WTC11 (cell line): ENCODE measurements at regions not wholly inside any gene's neighbourhood (a gene's known extent, or its start where the extent isn't known, plus 50 kb on each side); places are given as distances from the start of the nearest gene placed in this dataset.

Source experiments
- ATAC-seq: fragments of 200-7000 bp; cut with Tn5 transposase; 2 replicates; pipeline ENCODE4 v1.10.0; 2021; ENCODE audit warnings: mild to moderate bottlenecking, moderate library complexity
- CTCF ChIA-PET: fragments of 300-600 bp; sonication (Branson Sonifier 250); formaldehyde crosslinking; loops from one replicate; lab custom pipeline; 2021; ENCODE audit warnings: antibody characterized with exemption; lab: Charles Lee
- POLR2A ChIA-PET: fragments of 350-600 bp; sonication (Branson Sonifier 250); formaldehyde crosslinking; loops from one replicate; lab custom pipeline; 2021; ENCODE audit warnings: antibody characterized with exemption; lab: Charles Lee
- DNase-seq: peaks from one replicate; pipeline ENCODE4 v3.0.0; 2021; ENCODE audit warnings: low spot score
- H3K27ac Mint-ChIP-seq: 2 replicates; pipeline ENCODE4 v1.8.0; 2021; ENCODE audit warnings: mixed read lengths
- H3K27me3 Mint-ChIP-seq: 2 replicates; pipeline ENCODE4 v1.8.0; 2021; ENCODE audit warnings: low read depth, mild to moderate bottlenecking, moderate library complexity, mixed read lengths
- H3K36me3 Mint-ChIP-seq: 2 replicates; pipeline ENCODE4 v1.8.0; 2021; ENCODE audit warnings: mixed read lengths
- H3K4me1 Mint-ChIP-seq: 2 replicates; pipeline ENCODE4 v1.8.0; 2022; ENCODE audit warnings: mixed read lengths
- H3K4me3 Mint-ChIP-seq: 2 replicates; pipeline ENCODE4 v1.8.0; 2021; ENCODE audit warnings: mild to moderate bottlenecking, moderate library complexity, mixed read lengths
- H3K9me3 Mint-ChIP-seq: 2 replicates; pipeline ENCODE4 v1.8.0; 2021; ENCODE audit warnings: mixed read lengths
- AR ChIP-seq: fragments of 250-450 bp; sonication (Bioruptor Pico); IDR thresholded peaks from 2 replicates; pipeline ENCODE4 v1.9.0; 2021; ENCODE audit warnings: mild to moderate bottlenecking
- ATF1 ChIP-seq: sonication (generic); formaldehyde crosslinking; IDR thresholded peaks from 2 replicates; pipeline ENCODE4 v1.8.1; 2023; ENCODE audit warnings: mild to moderate bottlenecking, moderate library complexity, missing genetic modification reagents
- ATF2 ChIP-seq: sonication (generic); formaldehyde crosslinking; IDR thresholded peaks from 2 replicates; pipeline ENCODE4 v1.8.1; 2022; ENCODE audit warnings: low read depth, missing genetic modification reagents, borderline replicate concordance
- CREM ChIP-seq: sonication (generic); formaldehyde crosslinking; IDR thresholded peaks from 2 replicates; pipeline ENCODE4 v1.8.1; 2022; ENCODE audit warnings: mild to moderate bottlenecking, missing genetic modification reagents, moderate library complexity
- CTCF ChIP-seq: fragments of 200-600 bp; IDR thresholded peaks from 2 replicates; pipeline ENCODE4 v1.8.0; 2022; ENCODE audit warnings: antibody characterized with exemption
- ERG ChIP-seq: fragments of 250-450 bp; sonication (Bioruptor Pico); IDR thresholded peaks from 2 replicates; pipeline ENCODE4 v1.8.0; 2021; ENCODE audit warnings: mild to moderate bottlenecking
- ESRRA ChIP-seq: sonication (generic); formaldehyde crosslinking; IDR thresholded peaks from 2 replicates; pipeline ENCODE4 v1.8.1; 2022; ENCODE audit warnings: mild to moderate bottlenecking, missing genetic modification reagents, borderline replicate concordance
- GABPB1 ChIP-seq: sonication (generic); formaldehyde crosslinking; IDR thresholded peaks from 2 replicates; pipeline ENCODE4 v1.8.1; 2023; ENCODE audit warnings: mild to moderate bottlenecking, missing genetic modification reagents
- JAZF1 ChIP-seq: fragments of 250-450 bp; sonication (Bioruptor Pico); IDR thresholded peaks from 2 replicates; pipeline ENCODE4 v1.9.0; 2021; ENCODE audit warnings: moderate library complexity, mild to moderate bottlenecking, inconsistent platforms
- NFE2L1 ChIP-seq: sonication (generic); formaldehyde crosslinking; IDR thresholded peaks from 2 replicates; pipeline ENCODE4 v1.8.1; 2023; ENCODE audit warnings: missing genetic modification reagents
- PRRX2 ChIP-seq: fragments of 250-450 bp; sonication (Bioruptor Pico); IDR thresholded peaks from 2 replicates; pipeline ENCODE4 v1.8.0; 2021; ENCODE audit warnings: mild to moderate bottlenecking
- ZMAT4 ChIP-seq: fragments of 250-450 bp; sonication (Bioruptor Pico); IDR thresholded peaks from 2 replicates; pipeline ENCODE4 v1.9.0; 2021; ENCODE audit warnings: mild to moderate bottlenecking
- ZNF121 ChIP-seq: sonication (generic); formaldehyde crosslinking; IDR thresholded peaks from 2 replicates; pipeline ENCODE4 v1.8.0; 2023; ENCODE audit warnings: missing genetic modification reagents
- ZNF219 ChIP-seq: sonication (generic); formaldehyde crosslinking; IDR thresholded peaks from 2 replicates; pipeline ENCODE4 v1.8.0; 2023; ENCODE audit warnings: missing genetic modification reagents, mild to moderate bottlenecking, borderline replicate concordance
- ZNF281 ChIP-seq: sonication (generic); formaldehyde crosslinking; IDR thresholded peaks from 2 replicates; pipeline ENCODE4 v1.8.0; 2023; ENCODE audit warnings: mild to moderate bottlenecking, missing genetic modification reagents
- ZNF532 ChIP-seq: fragments of 250-450 bp; sonication (Bioruptor Pico); IDR thresholded peaks from 2 replicates; pipeline ENCODE4 v1.9.0; 2021; ENCODE audit warnings: mild to moderate bottlenecking, borderline replicate concordance
- ZSCAN18 ChIP-seq: fragments of 250-450 bp; sonication (Bioruptor Pico); IDR thresholded peaks from 2 replicates; pipeline ENCODE4 v2.1.2; 2022; ENCODE audit warnings: mild to moderate bottlenecking, moderate library complexity

GRCh38 chr18:77442393-77442792, 192.7 kb downstream of the GALR1 start (continued):
- no peak for TF ChIP-seq ZNF281 (CRISPR knock-in tag)
- TF ChIP-seq NFE2L1 (CRISPR knock-in tag): no peak
- TF ChIP-seq CTCF: no peak
- TF ChIP-seq ZNF219 (CRISPR knock-in tag): no peak
- TF ChIP-seq CREM (CRISPR knock-in tag): no peak
- TF ChIP-seq ZNF532: no peak
- TF ChIP-seq ZMAT4 (CRISPR knock-in tag): no peak
- no peak for TF ChIP-seq ZSCAN18
- TF ChIP-seq, all 79 proteins: peak for 0

GRCh38 chr18:77444385-77444784, 194.7 kb downstream of the GALR1 start:
- ATAC-seq (no peak), DNase-seq (no peak)
- no peaks in the 10 kb centered on the region; the same call in 1 of the 2 replicates for H3K36me3 Mint-ChIP-seq
- POLR2A ChIA-PET: no interaction called here
- TF ChIP-seq ERG: no peak
- TF ChIP-seq ZNF121 (CRISPR knock-in tag): no peak
- TF ChIP-seq, all 79 proteins: peak for 0
- Mint-ChIP-seq H3K4me1 (peaks cover 13% of the 10 kb centered on the region), H3K27ac (no peak overlapping the region), H3K9me3 (peaks cover 5% of the 10 kb centered on the region), H3K27me3 (no peaks in the 10 kb centered on the region), H3K4me3 (no peak overlapping the region)
- CTCF ChIA-PET: no interaction called here

- peaks cover 13% of the 10 kb centered on the region for H3K4me1 Mint-ChIP-seq
- H3K27me3 Mint-ChIP-seq: no peaks in the 10 kb centered on the region
- ChIA-PET POLR2A (no interaction called here), CTCF (no interaction called here)
- H3K4me3 Mint-ChIP-seq: no peak overlapping the region
- H3K9me3 Mint-ChIP-seq: no peaks in the 10 kb centered on the region
- H3K27ac Mint-ChIP-seq: no peak overlapping the region
- ATAC-seq (no peak; the same call in 1 of the 2 replicates), DNase-seq (no peak)
- no peaks in the 10 kb centered on the region for H3K36me3 Mint-ChIP-seq
- TF ChIP-seq AR (no peak), GABPB1 (CRISPR knock-in tag) (no peak), ATF2 (CRISPR knock-in tag) (no peak), ATF1 (no peak), ZNF121 (CRISPR knock-in tag) (no peak), PRRX2 (no peak), JAZF1 (CRISPR knock-in tag) (no peak), ESRRA (CRISPR knock-in tag) (no peak)
Measured at GRCh38 chr18:77448046-77448445, 198.4 kb downstream of the GALR1 start.
